Activated CD4-positive, alpha-beta T cell treated with anti-CD3 and anti-CD28 coated beads, Interleukin-2, amount 10 ng/mL, durations not matched to agents 7 days and 5 days (primary cell): ENCODE measurements at regions not wholly inside any gene's neighbourhood (a gene's known extent, or its start where the extent isn't known, plus 50 kb on each side); places are given as distances from the start of the nearest gene placed in this dataset.

Source experiments
- CTCF ChIA-PET: fragments of 350-600 bp; sonication (Branson Sonifier 250); formaldehyde crosslinking; loops from one replicate; lab custom pipeline; 2021; ENCODE audit warnings: antibody characterized with exemption; lab: Charles Lee
- POLR2A ChIA-PET: fragments of 350-600 bp; sonication (Branson Sonifier 250); formaldehyde crosslinking; loops from one replicate; lab custom pipeline; 2021; ENCODE audit warnings: antibody characterized with exemption; lab: Charles Lee
- DNase-seq: peaks from one replicate; pipeline ENCODE4 v3.0.0-alpha.2; 2020
- H3K27ac Mint-ChIP-seq: one replicate; pipeline ENCODE4 v1.8.0; 2021; ENCODE audit warnings: mild to moderate bottlenecking, moderate library complexity, mixed read lengths
- H3K27me3 Mint-ChIP-seq: one replicate; pipeline ENCODE4 v1.8.0; 2021; ENCODE audit warnings: mixed read lengths
- H3K36me3 Mint-ChIP-seq: one replicate; pipeline ENCODE4 v1.8.0; 2021; ENCODE audit warnings: low read depth, mixed read lengths
- H3K4me1 Mint-ChIP-seq: one replicate; pipeline ENCODE4 v1.8.0; 2021; ENCODE audit warnings: mixed read lengths
- H3K4me3 Mint-ChIP-seq: one replicate; pipeline ENCODE4 v1.8.0; 2021; ENCODE audit warnings: mild to moderate bottlenecking, moderate library complexity, mixed read lengths
- H3K9me3 Mint-ChIP-seq: one replicate; pipeline ENCODE4 v1.8.0; 2021; ENCODE audit warnings: mixed read lengths

- ChIA-PET POLR2A (no interaction called here), CTCF (no interaction called here)
- no peak for DNase-seq
- H3K36me3 Mint-ChIP-seq = no peaks in the 10 kb centered on the region
- H3K9me3 Mint-ChIP-seq = no peaks in the 10 kb centered on the region
- no peak overlapping the region for H3K4me3 Mint-ChIP-seq
- H3K4me1 Mint-ChIP-seq = peaks cover 2% of the 10 kb centered on the region
- peaks cover 25% of the 10 kb centered on the region for H3K27me3 Mint-ChIP-seq
- H3K27ac Mint-ChIP-seq = no peak overlapping the region
Observed at GRCh38 chr3:24830230-24831152, 335.8 kb upstream of the THRB start.

DNA sequence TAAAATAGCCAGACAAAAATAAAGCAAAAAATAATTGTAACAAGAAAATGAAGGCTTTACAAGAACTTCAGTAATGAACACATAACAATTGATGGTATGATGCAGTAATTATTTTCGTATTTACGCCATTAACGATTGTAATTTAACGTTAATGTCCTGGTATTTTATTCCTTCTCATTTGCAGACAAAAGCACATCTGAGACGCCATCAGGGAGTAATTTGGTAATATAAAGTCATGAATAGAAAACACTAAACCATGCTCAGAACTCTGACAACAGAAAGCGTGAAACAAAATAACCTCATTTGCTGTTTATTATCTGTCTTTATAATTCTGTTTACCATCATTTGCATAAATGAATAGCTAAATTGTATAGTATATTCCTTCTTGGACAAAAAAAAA is 336.6 kb upstream of the THRB start:
- H3K27ac Mint-ChIP-seq = no peak overlapping the region
- ChIA-PET POLR2A (no interaction called here), CTCF (no interaction called here)
- DNase-seq = no peak
- peaks cover 2% of the 10 kb centered on the region for H3K4me1 Mint-ChIP-seq
- peaks cover 25% of the 10 kb centered on the region for H3K27me3 Mint-ChIP-seq
- H3K36me3 Mint-ChIP-seq = no peaks in the 10 kb centered on the region
- no peak overlapping the region for H3K4me3 Mint-ChIP-seq
- H3K9me3 Mint-ChIP-seq = no peaks in the 10 kb centered on the region

GRCh38 chr3:24832891-24833290 is 338.2 kb upstream of the THRB start:
- Mint-ChIP-seq H3K9me3 (no peaks in the 10 kb centered on the region), H3K36me3 (no peaks in the 10 kb centered on the region), H3K27ac (no peak overlapping the region), H3K27me3 (peaks cover 23% of the 10 kb centered on the region), H3K4me3 (no peak overlapping the region), H3K4me1 (peaks cover 2% of the 10 kb centered on the region)
- DNase-seq = no peak
- CTCF ChIA-PET = no interaction called here
- POLR2A ChIA-PET = no interaction called here

GRCh38 chr3:24834442-24834841 is 339.8 kb upstream of the THRB start:
- Mint-ChIP-seq H3K27ac (no peak overlapping the region), H3K4me3 (no peak overlapping the region), H3K36me3 (no peaks in the 10 kb centered on the region), H3K27me3 (peaks cover 13% of the 10 kb centered on the region), H3K9me3 (no peaks in the 10 kb centered on the region), H3K4me1 (peaks cover 2% of the 10 kb centered on the region)
- no peak for DNase-seq
- ChIA-PET POLR2A (no interaction called here), CTCF (no interaction called here)

DNA sequence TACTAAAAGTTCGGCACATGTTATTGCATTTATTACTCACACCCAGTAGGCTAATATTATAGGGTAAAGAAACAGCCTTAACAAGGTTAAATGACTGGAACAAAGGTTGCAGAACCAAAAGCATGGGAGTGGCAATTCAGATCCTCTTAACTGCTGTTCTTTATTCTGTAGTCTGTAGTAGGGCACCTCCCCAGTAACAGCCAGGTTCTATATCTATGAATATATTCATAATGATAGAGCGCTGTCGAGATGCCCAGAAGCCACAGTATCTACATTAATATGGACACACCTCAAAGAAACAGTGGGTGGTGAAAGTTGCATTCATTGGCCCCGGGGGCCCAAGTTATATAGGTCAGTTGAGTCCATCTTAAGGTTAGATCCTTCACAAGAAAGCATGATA is 340.9 kb upstream of the THRB start:
- Mint-ChIP-seq H3K4me3 (no peak overlapping the region), H3K4me1 (no peaks in the 10 kb centered on the region), H3K27ac (no peak overlapping the region), H3K36me3 (no peaks in the 10 kb centered on the region), H3K27me3 (peaks cover 4% of the 10 kb centered on the region), H3K9me3 (no peaks in the 10 kb centered on the region)
- DNase-seq = no peak
- ChIA-PET CTCF (no interaction called here), POLR2A (no interaction called here)

- H3K27ac Mint-ChIP-seq = no peak overlapping the region
- ChIA-PET CTCF (no interaction called here), POLR2A (no interaction called here)
- no peak for DNase-seq
- no peaks in the 10 kb centered on the region for H3K4me1 Mint-ChIP-seq
- no peaks in the 10 kb centered on the region for H3K9me3 Mint-ChIP-seq
- no peaks in the 10 kb centered on the region for H3K27me3 Mint-ChIP-seq
- no peak overlapping the region for H3K4me3 Mint-ChIP-seq
- no peaks in the 10 kb centered on the region for H3K36me3 Mint-ChIP-seq
Observed at GRCh38 chr3:24837601-24838000, 343.0 kb upstream of the THRB start.

DNA sequence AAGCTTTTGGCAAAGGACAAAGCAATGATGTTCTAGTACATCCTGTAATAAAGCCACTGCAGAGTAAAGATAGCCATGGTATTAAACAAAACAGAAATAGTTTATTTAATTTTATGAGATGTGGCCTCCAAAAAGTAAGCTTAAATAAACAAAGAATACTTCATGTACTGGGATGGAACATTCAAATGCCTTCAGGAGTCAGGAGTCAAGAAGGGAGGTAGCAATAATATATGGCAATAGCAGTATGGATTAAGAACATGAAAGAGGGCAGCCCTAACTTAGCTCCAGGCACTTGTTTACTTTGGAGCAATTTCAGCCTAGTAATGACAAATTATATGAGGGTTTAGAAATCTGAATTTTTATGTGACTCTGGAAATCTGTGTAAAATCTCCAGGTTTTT is 343.9 kb upstream of the THRB start:
- Mint-ChIP-seq H3K4me1 (no peaks in the 10 kb centered on the region), H3K36me3 (no peaks in the 10 kb centered on the region), H3K4me3 (no peak overlapping the region), H3K9me3 (no peaks in the 10 kb centered on the region), H3K27me3 (no peaks in the 10 kb centered on the region), H3K27ac (no peak overlapping the region)
- POLR2A ChIA-PET = no interaction called here
- CTCF ChIA-PET = no interaction called here
- DNase-seq = no peak

DNA sequence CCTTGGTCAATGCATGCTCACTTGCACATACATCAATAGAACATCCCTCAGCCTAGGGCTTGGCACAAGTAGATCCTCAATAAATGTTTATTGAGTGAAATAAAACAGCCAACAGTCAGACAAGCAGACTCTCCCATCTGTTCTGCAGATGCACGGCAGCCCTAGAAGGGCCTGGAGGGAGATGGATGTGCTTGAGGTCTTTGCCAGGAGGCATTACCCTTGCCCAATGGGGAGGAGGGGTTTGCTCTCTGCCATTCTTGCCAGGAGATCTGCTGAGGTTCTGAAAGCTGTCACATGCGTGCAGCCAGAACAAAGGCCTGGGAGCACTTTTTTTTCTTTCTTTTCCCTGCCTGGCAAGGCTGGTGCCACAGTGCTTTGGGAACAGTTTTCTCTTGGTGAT is 349.3 kb upstream of the THRB start:
- ChIA-PET POLR2A (no interaction called here), CTCF (no interaction called here)
- Mint-ChIP-seq H3K36me3 (no peaks in the 10 kb centered on the region), H3K27ac (no peak overlapping the region), H3K9me3 (peaks cover 3% of the 10 kb centered on the region), H3K4me3 (no peak overlapping the region), H3K27me3 (no peaks in the 10 kb centered on the region), H3K4me1 (no peaks in the 10 kb centered on the region)
- DNase-seq = no peak

- Mint-ChIP-seq H3K4me1 (no peaks in the 10 kb centered on the region), H3K27me3 (no peaks in the 10 kb centered on the region), H3K36me3 (no peaks in the 10 kb centered on the region), H3K27ac (no peak overlapping the region), H3K4me3 (no peak overlapping the region), H3K9me3 (peaks cover 3% of the 10 kb centered on the region)
- POLR2A ChIA-PET = no interaction called here
- CTCF ChIA-PET = no interaction called here
- DNase-seq = no peak
Observed at GRCh38 chr3:24845524-24846155, 351.0 kb upstream of the THRB start.

- H3K9me3 Mint-ChIP-seq = peaks cover 3% of the 10 kb centered on the region
- POLR2A ChIA-PET = no interaction called here
- H3K4me3 Mint-ChIP-seq = no peak overlapping the region
- H3K4me1 Mint-ChIP-seq = no peaks in the 10 kb centered on the region
- DNase-seq = no peak
- no peak overlapping the region for H3K27ac Mint-ChIP-seq
- H3K27me3 Mint-ChIP-seq = no peaks in the 10 kb centered on the region
- CTCF ChIA-PET = no interaction called here
- no peaks in the 10 kb centered on the region for H3K36me3 Mint-ChIP-seq
Observed at GRCh38 chr3:24846286-24846860, 351.7 kb upstream of the THRB start.

- no peaks in the 10 kb centered on the region for H3K4me1 Mint-ChIP-seq
- CTCF ChIA-PET = no interaction called here
- no peak overlapping the region for H3K4me3 Mint-ChIP-seq
- POLR2A ChIA-PET = no interaction called here
- no peaks in the 10 kb centered on the region for H3K27me3 Mint-ChIP-seq
- H3K27ac Mint-ChIP-seq = no peak overlapping the region
- no peak for DNase-seq
- no peaks in the 10 kb centered on the region for H3K36me3 Mint-ChIP-seq
- H3K9me3 Mint-ChIP-seq = peaks cover 3% of the 10 kb centered on the region
Observed at GRCh38 chr3:24850245-24850644, 355.6 kb upstream of the THRB start.

GRCh38 chr3:24853685-24854490 is 359.2 kb upstream of the THRB start:
- H3K27ac Mint-ChIP-seq = no peak overlapping the region
- DNase-seq = no peak
- no peaks in the 10 kb centered on the region for H3K9me3 Mint-ChIP-seq
- CTCF ChIA-PET = interaction anchor here (0.6 kb wide), 1 partner anchor 216 kb away, joined by 4 read pairs; no protein-coding TSS in a partner anchor
- H3K4me1 Mint-ChIP-seq = no peaks in the 10 kb centered on the region
- POLR2A ChIA-PET = no interaction called here
- H3K27me3 Mint-ChIP-seq = no peaks in the 10 kb centered on the region
- H3K36me3 Mint-ChIP-seq = no peaks in the 10 kb centered on the region
- no peak overlapping the region for H3K4me3 Mint-ChIP-seq

DNA sequence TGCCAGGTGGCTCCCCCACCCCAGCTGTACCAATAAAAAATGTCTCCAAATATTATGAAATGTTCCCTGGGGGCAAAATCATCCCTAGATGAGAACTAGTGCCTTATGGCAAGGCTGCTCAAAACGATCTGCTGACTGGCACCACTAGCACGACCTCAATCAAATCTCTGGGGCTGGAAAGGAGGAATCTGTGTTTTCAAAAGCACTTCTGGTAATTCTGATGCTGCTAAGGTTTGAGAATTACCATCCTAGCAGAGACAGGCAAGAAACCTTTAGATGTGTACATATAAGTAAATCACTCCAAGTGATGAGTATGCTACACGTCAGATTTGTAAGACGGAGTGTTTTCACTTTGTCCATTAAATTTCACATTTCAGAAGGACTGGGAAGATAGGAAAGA is 360.1 kb upstream of the THRB start:
- no peaks in the 10 kb centered on the region for H3K36me3 Mint-ChIP-seq
- ChIA-PET POLR2A (no interaction called here), CTCF (no interaction called here)
- H3K4me1 Mint-ChIP-seq = no peaks in the 10 kb centered on the region
- no peak overlapping the region for H3K4me3 Mint-ChIP-seq
- no peaks in the 10 kb centered on the region for H3K9me3 Mint-ChIP-seq
- no peak for DNase-seq
- H3K27me3 Mint-ChIP-seq = no peaks in the 10 kb centered on the region
- H3K27ac Mint-ChIP-seq = no peak overlapping the region
